ENCODE measurements at regions not wholly inside any gene's neighbourhood (a gene's known extent, or its start where the extent isn't known, plus 50 kb on each side); places are given as distances from the start of the nearest gene placed in this dataset.
A peak's percentile ranks its signal among the peaks of the same experiment; 100 is the strongest.

DNA sequence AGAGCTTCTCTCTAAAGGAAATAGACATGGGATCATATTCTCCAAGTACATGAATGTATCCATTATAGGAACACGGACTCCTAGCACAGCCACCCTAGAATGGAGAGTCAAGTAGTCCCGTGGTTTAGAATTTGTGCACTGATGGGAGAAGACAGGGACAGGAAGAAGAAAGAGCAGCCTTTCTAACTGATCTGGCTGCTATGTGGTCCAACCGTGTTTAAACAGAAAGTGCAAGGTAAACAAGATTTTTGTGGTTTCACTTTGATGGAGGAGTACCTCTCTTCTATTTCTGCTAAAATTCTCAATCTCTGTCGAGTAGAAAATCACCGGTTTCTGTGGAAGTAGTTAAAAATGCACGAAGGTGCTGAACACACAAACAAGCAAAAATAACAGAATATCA, 171.3 kb downstream of the ST8SIA4 start:
- H3K9me3 Mint-ChIP-seq: no peaks in the 10 kb centered on the region
- H3K4me3 Mint-ChIP-seq: peak overlapping the region; percentile 15 to 73 (median 50)
- H3K4me1 Mint-ChIP-seq: peaks cover 2 to 10% (median 8%) of the 10 kb centered on the region in 3 donors
- no peaks in the 10 kb centered on the region for H3K36me3 Mint-ChIP-seq
- H3K27me3 Mint-ChIP-seq: no peaks in the 10 kb centered on the region
- no peak overlapping the region for H3K27ac Mint-ChIP-seq

DNA sequence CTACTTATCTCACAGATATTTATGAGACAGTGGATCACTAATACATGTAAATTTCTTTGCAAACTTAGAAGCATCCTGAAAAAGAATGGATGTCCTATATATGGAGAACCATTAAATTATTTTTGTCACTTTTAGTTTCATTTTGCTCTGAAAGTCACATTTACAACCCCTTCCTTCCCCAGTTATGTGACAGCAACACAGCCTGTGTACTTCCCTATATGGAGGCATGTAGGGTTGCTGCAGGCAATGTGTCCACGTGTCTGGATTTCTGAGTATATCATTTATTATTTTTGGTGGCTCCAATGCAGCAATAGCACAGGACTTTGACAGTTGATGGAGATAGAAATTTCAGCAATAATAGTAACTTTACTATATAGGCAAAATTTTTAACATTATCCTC, 156.4 kb downstream of the ST8SIA4 start:
- H3K27ac Mint-ChIP-seq: no peak overlapping the region
- H3K4me3 Mint-ChIP-seq: peak overlapping the region in 1 of 4 donors; percentile 40
- H3K4me1 Mint-ChIP-seq: peaks cover 5 to 7% (median 6%) of the 10 kb centered on the region in 3 donors
- H3K36me3 Mint-ChIP-seq: no peaks in the 10 kb centered on the region
- no peaks in the 10 kb centered on the region for H3K9me3 Mint-ChIP-seq
- peaks cover 1% of the 10 kb centered on the region for H3K27me3 Mint-ChIP-seq

DNA sequence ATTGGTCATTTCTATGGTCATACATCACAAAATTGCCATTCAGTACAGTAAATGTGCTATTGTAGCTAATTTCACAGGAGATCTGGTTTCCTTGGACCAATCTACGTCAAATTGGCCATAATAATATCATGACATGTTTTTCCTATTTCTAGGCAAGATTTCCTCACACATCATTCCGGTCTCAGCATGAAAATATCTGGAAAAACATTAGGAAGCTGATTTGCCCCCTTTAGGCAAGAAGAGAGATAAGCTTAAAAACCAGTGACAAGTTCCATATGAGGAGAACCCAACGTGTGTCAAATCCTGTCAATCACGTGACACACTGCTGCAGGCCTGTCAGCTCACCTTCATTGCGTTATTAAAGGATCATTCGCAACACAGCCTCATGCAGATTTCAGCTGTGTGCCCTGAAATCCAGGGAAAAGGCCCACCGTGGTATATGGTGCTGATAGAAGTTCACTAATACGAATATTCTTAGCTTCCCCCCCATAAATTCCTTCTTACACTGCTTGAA, 153.3 kb downstream of the ST8SIA4 start:
- Mint-ChIP-seq H3K4me1 (peaks cover 5 to 7% (median 6%) of the 10 kb centered on the region in 3 donors), H3K4me3 (no peak overlapping the region), H3K9me3 (no peaks in the 10 kb centered on the region), H3K27me3 (no peaks in the 10 kb centered on the region), H3K27ac (no peak overlapping the region), H3K36me3 (no peaks in the 10 kb centered on the region)

DNA sequence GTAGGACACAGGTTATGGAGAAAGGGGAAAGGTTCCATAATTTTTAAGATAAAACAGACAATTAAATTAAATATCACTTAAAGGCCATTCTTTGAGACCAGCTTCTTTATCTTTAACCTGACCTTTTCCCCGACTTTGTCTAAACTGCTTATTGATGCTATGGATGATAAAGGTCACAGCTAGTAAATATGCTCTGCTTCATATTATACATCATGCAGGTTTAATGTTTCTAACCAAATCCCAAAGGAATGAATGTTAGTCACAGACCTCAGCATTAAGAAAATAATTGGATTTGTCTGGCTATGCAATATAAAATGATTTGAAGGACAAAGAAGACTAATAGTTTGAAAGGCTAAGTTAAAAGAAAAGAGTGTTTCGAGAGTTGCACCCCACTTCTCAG, 147.6 kb downstream of the ST8SIA4 start:
- H3K4me3 Mint-ChIP-seq: no peak overlapping the region
- no peak overlapping the region for H3K27ac Mint-ChIP-seq
- no peaks in the 10 kb centered on the region for H3K36me3 Mint-ChIP-seq
- H3K27me3 Mint-ChIP-seq: no peaks in the 10 kb centered on the region
- no peaks in the 10 kb centered on the region for H3K9me3 Mint-ChIP-seq
- H3K4me1 Mint-ChIP-seq: no peaks in the 10 kb centered on the region
